ENCODE measurements at regions not wholly inside any gene's neighbourhood (a gene's known extent, or its start where the extent isn't known, plus 50 kb on each side); places are given as distances from the start of the nearest gene placed in this dataset.

DNA sequence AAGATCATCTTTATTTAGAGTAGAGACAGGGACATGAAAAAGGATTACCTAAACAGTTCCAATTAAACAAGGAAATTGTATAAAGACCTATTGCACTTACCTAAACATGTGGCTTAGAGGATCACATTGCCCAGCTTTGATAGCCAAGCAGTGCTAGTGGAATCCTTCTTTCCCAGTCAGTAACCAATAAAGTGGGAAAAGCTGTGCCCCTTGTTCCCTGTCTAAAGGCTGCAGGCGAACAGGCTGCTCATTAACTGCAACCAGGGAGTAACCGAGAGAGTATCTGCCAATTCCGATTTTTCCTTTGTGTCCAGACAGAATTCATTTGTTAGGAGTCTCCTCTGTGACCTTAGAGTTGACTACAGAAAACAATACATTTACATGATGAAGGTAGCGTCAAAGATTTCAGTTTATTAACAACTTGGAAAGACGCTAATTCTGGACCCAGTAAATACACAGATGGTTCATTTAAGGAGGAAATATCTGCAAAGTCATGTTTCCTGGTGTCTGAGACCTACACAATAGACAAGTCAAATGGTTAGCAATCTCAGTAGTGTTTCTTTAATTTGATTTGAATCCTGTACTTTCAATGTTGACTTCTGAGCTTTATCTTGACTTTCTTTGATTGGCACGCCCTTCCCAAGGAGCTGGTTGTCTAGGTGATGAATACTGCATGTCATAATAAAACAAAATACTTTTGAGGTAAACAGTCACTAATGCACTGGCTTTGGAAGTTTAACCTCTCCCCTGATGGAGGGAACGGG is 57.3 kb upstream of the MET start:
- no peak for DNase-seq (ENCODE audit: extremely low spot score)
- ChIA-PET CTCF (interaction anchor here (1.4 kb wide), 1 partner anchor 476 kb away, joined by 4 read pairs; no protein-coding TSS in a partner anchor), POLR2A (no interaction called here)
- TF ChIP-seq CTCF (IDR thresholded peaks at IDR 0.05; ENCODE audit: control extremely low read depth, extremely low read depth, low read depth, missing control alignments): no peak

GRCh38 chr7:116616555-116617059 is 55.4 kb upstream of the MET start:
- no peak for DNase-seq (ENCODE audit: extremely low spot score)
- no peak for TF ChIP-seq CTCF (IDR thresholded peaks at IDR 0.05; ENCODE audit: control extremely low read depth, extremely low read depth, low read depth, missing control alignments)
- CTCF ChIA-PET: interaction anchor here (2.1 kb wide), 1 partner anchor 28 kb away, joined by 6 read pairs; no protein-coding TSS in a partner anchor
- POLR2A ChIA-PET: no interaction called here

DNA sequence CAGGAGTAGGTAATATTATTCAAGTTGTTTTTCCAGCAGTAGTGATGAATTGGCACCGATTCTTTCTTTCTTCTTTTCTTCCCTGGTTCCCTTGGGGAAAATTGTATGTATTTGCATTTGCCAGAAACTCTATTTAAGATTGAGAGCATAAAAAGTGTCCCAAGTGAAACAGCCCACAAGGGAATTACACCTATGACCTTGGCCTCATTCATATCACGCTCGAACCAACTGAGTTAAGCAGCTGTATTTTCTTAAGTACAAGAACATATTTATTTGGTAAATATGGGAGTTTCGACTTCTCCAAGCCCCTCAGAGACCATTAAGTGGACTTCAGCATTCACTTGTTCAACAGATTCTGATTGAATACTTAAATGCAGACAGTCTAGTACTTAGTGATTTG is 54.1 kb upstream of the MET start:
- no peak for DNase-seq (ENCODE audit: extremely low spot score)
- POLR2A ChIA-PET: no interaction called here
- CTCF ChIA-PET: interaction anchor here (1.1 to 2.1 kb wide), 2 partner anchors 12 to 29 kb away, joined by 6 read pairs; no protein-coding TSS in a partner anchor
- TF ChIP-seq CTCF (IDR thresholded peaks at IDR 0.05; ENCODE audit: control extremely low read depth, extremely low read depth, low read depth, missing control alignments): no peak

- DNase-seq (ENCODE audit: extremely low spot score): no peak
- no peak for TF ChIP-seq CTCF (IDR thresholded peaks at IDR 0.05; ENCODE audit: control extremely low read depth, extremely low read depth, low read depth, missing control alignments)
Measured at GRCh38 chr7:116618338-116619128, 53.5 kb upstream of the MET start.

GRCh38 chr7:116621649-116622048 is 50.3 kb upstream of the MET start:
- POLR2A ChIA-PET: no interaction called here
- TF ChIP-seq CTCF (IDR thresholded peaks at IDR 0.05; ENCODE audit: control extremely low read depth, extremely low read depth, low read depth, missing control alignments): no peak
- no peak for DNase-seq (ENCODE audit: extremely low spot score)
- CTCF ChIA-PET: interaction anchor here (1.1 to 2.1 kb wide), 3 partner anchors 10 to 30 kb away, joined by 3 to 8 read pairs (median 4); no protein-coding TSS in a partner anchor

More at GRCh38 chr7:116618338-116619128, 53.5 kb upstream of the MET start:
- CTCF ChIA-PET: interaction anchor here (1.1 to 2.1 kb wide), 2 partner anchors 12 to 30 kb away, joined by 6 read pairs; no protein-coding TSS in a partner anchor
- POLR2A ChIA-PET: no interaction called here
